ENCODE measurements at regions not wholly inside any gene's neighbourhood (a gene's known extent, or its start where the extent isn't known, plus 50 kb on each side); places are given as distances from the start of the nearest gene placed in this dataset.

DNA sequence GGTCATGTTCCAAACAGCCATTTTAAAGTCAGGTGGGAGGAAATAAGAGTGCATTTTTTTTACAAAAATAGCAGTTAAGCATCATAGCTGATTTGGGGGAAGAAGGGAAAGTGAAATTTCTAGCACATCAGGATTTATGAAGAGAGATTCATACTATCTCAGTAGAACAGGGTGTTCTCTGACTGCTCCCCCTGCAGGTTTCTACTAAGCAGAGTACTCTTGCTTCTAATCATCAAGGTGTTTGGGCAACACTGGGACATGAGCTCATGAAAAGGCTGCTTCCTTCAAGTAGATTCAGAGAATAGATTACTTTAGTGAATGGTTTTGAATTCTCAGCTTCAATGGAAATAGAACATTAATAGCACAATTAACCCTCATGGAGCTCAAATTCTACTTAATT, 591.4 kb upstream of the PCDH10 start:
- TF ChIP-seq, protein P1, sequence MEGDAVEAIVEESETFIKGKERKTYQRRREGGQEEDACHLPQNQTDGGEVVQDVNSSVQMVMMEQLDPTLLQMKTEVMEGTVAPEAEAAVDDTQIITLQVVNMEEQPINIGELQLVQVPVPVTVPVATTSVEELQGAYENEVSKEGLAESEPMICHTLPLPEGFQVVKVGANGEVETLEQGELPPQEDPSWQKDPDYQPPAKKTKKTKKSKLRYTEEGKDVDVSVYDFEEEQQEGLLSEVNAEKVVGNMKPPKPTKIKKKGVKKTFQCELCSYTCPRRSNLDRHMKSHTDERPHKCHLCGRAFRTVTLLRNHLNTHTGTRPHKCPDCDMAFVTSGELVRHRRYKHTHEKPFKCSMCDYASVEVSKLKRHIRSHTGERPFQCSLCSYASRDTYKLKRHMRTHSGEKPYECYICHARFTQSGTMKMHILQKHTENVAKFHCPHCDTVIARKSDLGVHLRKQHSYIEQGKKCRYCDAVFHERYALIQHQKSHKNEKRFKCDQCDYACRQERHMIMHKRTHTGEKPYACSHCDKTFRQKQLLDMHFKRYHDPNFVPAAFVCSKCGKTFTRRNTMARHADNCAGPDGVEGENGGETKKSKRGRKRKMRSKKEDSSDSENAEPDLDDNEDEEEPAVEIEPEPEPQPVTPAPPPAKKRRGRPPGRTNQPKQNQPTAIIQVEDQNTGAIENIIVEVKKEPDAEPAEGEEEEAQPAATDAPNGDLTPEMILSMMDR (IDR thresholded peaks at IDR 0.05; ENCODE audit: low read depth, low read length): peak; percentile 49
- no peak for TF ChIP-seq EZH2phosphoT487 (IDR thresholded peaks at IDR 0.05; ENCODE audit: low read depth)

All from OCI-LY3 (cell line).